Gastroesophageal sphincter (tissue), 4 donors: ENCODE measurements at regions not wholly inside any gene's neighbourhood (a gene's known extent, or its start where the extent isn't known, plus 50 kb on each side); places are given as distances from the start of the nearest gene placed in this dataset.
A peak's percentile ranks its signal among the peaks of the same experiment; 100 is the strongest.

Experiments
- ATAC-seq: fragments of 150-250 bp; one replicate; pipeline ENCODE4 v1.9.1; 2016; ENCODE audit warnings: mild to moderate bottlenecking, moderate library complexity
- H3K27ac ChIP-seq, 4 donors: fragments of 200-600 bp; sonication (generic) in 3 of 4; 1 replicate in 3 of 4; 2 replicates in 1 of 4; pipeline ENCODE4 v1.5.1; 2016 to 2019
- H3K27me3 ChIP-seq: fragments of 200-600 bp; sonication (generic); one replicate; pipeline ENCODE4 v1.5.1; 2019
- H3K36me3 ChIP-seq, 2 donors: fragments of 200-600 bp; sonication (generic); one replicate each; pipeline ENCODE4 v1.5.1; 2019; ENCODE audit warnings: control low read depth in 1 of 2
- H3K4me1 ChIP-seq, 3 donors: fragments of 200-600 bp; sonication (generic); 1 replicate in 2 of 3; 2 replicates in 1 of 3; pipeline ENCODE4 v1.5.1; 2016 to 2019; ENCODE audit warnings: control low read depth in 2 of 3
- H3K4me3 ChIP-seq, 2 donors: fragments of 200-600 bp; sonication (generic); one replicate each; pipeline ENCODE4 v1.5.1; 2019; ENCODE audit warnings: mild to moderate bottlenecking in 1 of 2, moderate library complexity in 1 of 2
- H3K9me3 ChIP-seq, 3 donors: fragments of 200-600 bp; sonication (generic); one replicate each; pipeline ENCODE4 v1.5.1; 2017 to 2019; ENCODE audit warnings: control low read depth in 2 of 3
- CTCF ChIP-seq, 4 experiments: fragments of 200-600 bp in 2 of 4; fragments of 450-650 bp in 2 of 4; sonication (generic) in 1 of 4; IDR thresholded peaks; one replicate each; pipeline ENCODE4 v1.5.1; 2017 to 2019; ENCODE audit warnings: antibody characterized with exemption in 4 of 4, mild to moderate bottlenecking in 2 of 4, moderate library complexity in 2 of 4
- EP300 ChIP-seq: sonication (generic); formaldehyde crosslinking; IDR thresholded peaks from one replicate; pipeline ENCODE4 v1.6.1; 2017; ENCODE audit warnings: antibody characterized with exemption, mild to moderate bottlenecking
- POLR2A ChIP-seq, 2 donors: fragments of 450-650 bp; IDR thresholded peaks; one replicate each; pipeline ENCODE4 v1.6.1; 2017; ENCODE audit warnings: antibody characterized with exemption in 2 of 2, mild to moderate bottlenecking in 2 of 2, moderate library complexity in 1 of 2
- POLR2AphosphoS5 ChIP-seq: sonication (generic); formaldehyde crosslinking; IDR thresholded peaks from one replicate; pipeline ENCODE4 v1.6.1; 2017; ENCODE audit warnings: antibody characterized with exemption
- WGBS, 2 donors: methylation state at CpG; one replicate each; pipeline ENCODE4 v1.1.5; 2018; ENCODE audit warnings: low coverage in 1 of 2; 5-methylcytosine and 5-hydroxymethylcytosine counted together

- TF ChIP-seq CTCF (IDR thresholded peaks at IDR 0.05), result no peak
- H3K36me3 ChIP-seq, result no peaks in the 10 kb centered on the region
- peak overlapping the region in 2 of 4 donors; percentile 9 to 38 for H3K27ac ChIP-seq
- 40 to 42% methylated on average over 6 of the region's 6 CpGs for WGBS, 2 donors
- ATAC-seq, result no peak
- no peaks in the 10 kb centered on the region for H3K9me3 ChIP-seq
- H3K4me1 ChIP-seq, result peaks cover 0 to 8% (median 0%) of the 10 kb centered on the region in 3 donors
- no peak overlapping the region for H3K4me3 ChIP-seq
- no peaks in the 10 kb centered on the region for H3K27me3 ChIP-seq
Observed at GRCh38 chr4:175946472-175947116, 119.0 kb upstream of the WDR17 start.

- Histone ChIP-seq H3K4me3 (no peak overlapping the region), H3K36me3 (no peaks in the 10 kb centered on the region)
- WGBS, 2 donors, result 0 to 3% methylated on average over 4 of the region's 4 CpGs
Observed at GRCh38 chr4:175947117-175947722, 118.4 kb upstream of the WDR17 start.

GRCh38 chr4:175951794-175952193 is 113.8 kb upstream of the WDR17 start:
- H3K36me3 ChIP-seq, result no peaks in the 10 kb centered on the region

More at GRCh38 chr4:175947117-175947722, 118.4 kb upstream of the WDR17 start:
- no peaks in the 10 kb centered on the region for H3K27me3 ChIP-seq
- no peaks in the 10 kb centered on the region for H3K9me3 ChIP-seq
- peaks cover 0 to 8% (median 0%) of the 10 kb centered on the region in 3 donors for H3K4me1 ChIP-seq
- TF ChIP-seq CTCF (IDR thresholded peaks at IDR 0.05) (peak; percentile 37 to 71 (median 60)), POLR2A (IDR thresholded peaks at IDR 0.05) (no peak), POLR2AphosphoS5 (no peak)
- H3K27ac ChIP-seq, result peak overlapping the region in 2 of 4 donors; percentile 9 to 38
- no peak for ATAC-seq

GRCh38 chr4:175953116-175953515 is 112.5 kb upstream of the WDR17 start:
- 50 to 65% methylated on average over 2 of the region's 2 CpGs for WGBS, 2 donors
- no peaks in the 10 kb centered on the region for H3K36me3 ChIP-seq
- H3K4me1 ChIP-seq, result no peaks in the 10 kb centered on the region
- no peak overlapping the region for H3K27ac ChIP-seq
- TF ChIP-seq CTCF (IDR thresholded peaks at IDR 0.05), result no peak
- no peak for TF ChIP-seq POLR2AphosphoS5
- TF ChIP-seq POLR2A (IDR thresholded peaks at IDR 0.05), result no peak
- TF ChIP-seq EP300, result no peak
- no peaks in the 10 kb centered on the region for H3K27me3 ChIP-seq
- no peaks in the 10 kb centered on the region for H3K9me3 ChIP-seq
- H3K4me3 ChIP-seq, result no peak overlapping the region
- ATAC-seq, result no peak

More at GRCh38 chr4:175951794-175952193, 113.8 kb upstream of the WDR17 start:
- peaks cover 0 to 2% (median 0%) of the 10 kb centered on the region in 3 donors for H3K4me1 ChIP-seq
- TF ChIP-seq CTCF (IDR thresholded peaks at IDR 0.05), result no peak
- TF ChIP-seq EP300, result no peak
- TF ChIP-seq POLR2A (IDR thresholded peaks at IDR 0.05), result no peak
- no peak for TF ChIP-seq POLR2AphosphoS5
- H3K9me3 ChIP-seq, result no peaks in the 10 kb centered on the region
- peak overlapping the region in 1 of 4 donors; percentile 53 for H3K27ac ChIP-seq
- no peak for ATAC-seq
- no peak overlapping the region for H3K4me3 ChIP-seq
- WGBS, 2 donors, result 20% methylated on average over 1 of the region's 1 CpG
- no peaks in the 10 kb centered on the region for H3K27me3 ChIP-seq

- no peaks in the 10 kb centered on the region for H3K9me3 ChIP-seq
- 100% methylated on average over 2 to 5 of the region's 5 CpGs for WGBS, 2 donors
- no peaks in the 10 kb centered on the region for H3K36me3 ChIP-seq
- peak; percentile 19 for ATAC-seq
- H3K4me1 ChIP-seq, result no peaks in the 10 kb centered on the region
- TF ChIP-seq POLR2AphosphoS5 (no peak), POLR2A (IDR thresholded peaks at IDR 0.05) (no peak), EP300 (no peak), CTCF (IDR thresholded peaks at IDR 0.05) (no peak)
- peak overlapping the region in 1 of 4 donors; percentile 2 for H3K27ac ChIP-seq
- H3K4me3 ChIP-seq, result no peak overlapping the region
- no peaks in the 10 kb centered on the region for H3K27me3 ChIP-seq
Observed at GRCh38 chr4:175953960-175954521, 111.6 kb upstream of the WDR17 start.
